HL-60 (cell line): ENCODE measurements at regions not wholly inside any gene's neighbourhood (a gene's known extent, or its start where the extent isn't known, plus 50 kb on each side); places are given as distances from the start of the nearest gene placed in this dataset.

Experiments used
- CTCF ChIP-seq: IDR thresholded peaks from one replicate; pipeline ENCODE4 v1.5.1; 2011; ENCODE audit warnings: low read length, control low read depth, inconsistent platforms; ENCODE audit not compliant: insufficient read depth
- POLR2AphosphoS5 ChIP-seq: IDR thresholded peaks from 2 replicates; pipeline ENCODE4 v1.6.1; 2012; ENCODE audit warnings: low read depth
- SPI1 ChIP-seq: IDR thresholded peaks from 2 replicates; pipeline ENCODE4 v1.6.1; 2012; ENCODE audit warnings: low read depth, mild to moderate bottlenecking, borderline replicate concordance

GRCh38 chr21:16468184-16468583 lies 738.4 kb downstream of the USP25 start:
- no peak for TF ChIP-seq CTCF
- TF ChIP-seq POLR2AphosphoS5: no peak
- TF ChIP-seq SPI1: no peak
